Kasumi-1 (cell line): ENCODE measurements at regions not wholly inside any gene's neighbourhood (a gene's known extent, or its start where the extent isn't known, plus 50 kb on each side); places are given as distances from the start of the nearest gene placed in this dataset.
"Not testable (repeated sequence)": the region's sequence is repeated elsewhere in the genome, so short reads cannot be mapped to it uniquely, and the experiment has no call there.

ENCODE experiments used
- DNase-seq, 2 experiments: peaks; one replicate each; lab custom pipeline; 2025; lab: John Stamatoyannopoulos, UW

- no peak for DNase-seq
Measured at GRCh38 chr1:238767321-238767720, 619.0 kb upstream of the CHRM3 start.

- no peak for DNase-seq
Measured at GRCh38 chr1:238764779-238765178, 621.6 kb upstream of the CHRM3 start.

- no peak for DNase-seq
Measured at GRCh38 chr1:238753252-238753651, 633.1 kb upstream of the CHRM3 start.

- DNase-seq, result no peak
Measured at GRCh38 chr1:238752327-238752726, 634.0 kb upstream of the CHRM3 start.

GRCh38 chr1:238745069-238745468 is 641.3 kb upstream of the CHRM3 start:
- DNase-seq, result no peak

- no peak for DNase-seq
Measured at GRCh38 chr1:238738892-238739291, 647.5 kb upstream of the CHRM3 start.

- no peak for DNase-seq
Measured at GRCh38 chr1:238727670-238728069, 658.7 kb upstream of the CHRM3 start.

GRCh38 chr1:238722812-238723211 is 663.6 kb upstream of the CHRM3 start:
- DNase-seq, result no peak

- DNase-seq, result no peak
Measured at GRCh38 chr1:238710697-238711096, 675.7 kb upstream of the CHRM3 start.

- DNase-seq, result no peak
Measured at GRCh38 chr1:238701024-238701423, 685.3 kb upstream of the CHRM3 start.

- DNase-seq, result no peak
Measured at GRCh38 chr1:238690415-238690814, 696.0 kb upstream of the CHRM3 start.

- not testable (repeated sequence) for DNase-seq
Measured at GRCh38 chr1:238684576-238684975, 701.8 kb upstream of the CHRM3 start.

GRCh38 chr1:238681451-238681850 is 704.9 kb upstream of the CHRM3 start:
- DNase-seq, result no peak

GRCh38 chr1:238681021-238681420 is 705.3 kb upstream of the CHRM3 start:
- no peak for DNase-seq

GRCh38 chr1:238677567-238677966 is 708.8 kb upstream of the CHRM3 start:
- DNase-seq, result no peak

- DNase-seq, result no peak
Measured at GRCh38 chr1:238675221-238675620, 711.1 kb upstream of the CHRM3 start.

GRCh38 chr1:238674316-238674715 is 712.1 kb upstream of the CHRM3 start:
- no peak for DNase-seq

- DNase-seq, result no peak
Measured at GRCh38 chr1:238673561-238673960, 712.8 kb upstream of the CHRM3 start.

GRCh38 chr1:238672806-238673205 is 713.6 kb upstream of the CHRM3 start:
- no peak for DNase-seq

- DNase-seq, result no peak
Measured at GRCh38 chr1:238672262-238672661, 714.1 kb upstream of the CHRM3 start.

- DNase-seq, result no peak
Measured at GRCh38 chr1:238664139-238664538, 722.2 kb upstream of the CHRM3 start.

- DNase-seq, result no peak
Measured at GRCh38 chr1:238660849-238661248, 725.5 kb upstream of the CHRM3 start.

- DNase-seq, result no peak
Measured at GRCh38 chr1:238658763-238659162, 727.6 kb upstream of the CHRM3 start.

GRCh38 chr1:238653693-238654321 is 732.6 kb upstream of the CHRM3 start:
- DNase-seq, result no peak
